HepG2 (cell line): ENCODE measurements at regions not wholly inside any gene's neighbourhood (a gene's known extent, or its start where the extent isn't known, plus 50 kb on each side); places are given as distances from the start of the nearest gene placed in this dataset.

ENCODE experiments used
- ATAC-seq: fragments of 200-7000 bp; cut with Tn5 transposase; 3 replicates; pipeline ENCODE4 v1.9.1; 2020; ENCODE audit warnings: mild to moderate bottlenecking, moderate library complexity
- BruUV-seq: library from RNA; stranded (reverse); fragments of 400-500 nt; replicated peaks from 2 replicates; lab custom pipeline; 2021; lab: Mats Ljungman, UMichigan
- CTCF ChIA-PET: fragments of 300-600 bp; formaldehyde crosslinking; extraction: SDS; loops from one replicate; lab custom pipeline; 2021; ENCODE audit warnings: low total read pairs, inconsistent platforms, low intra/inter-chr PET ratio; lab: Yijun Ruan, JAX
- POLR2A ChIA-PET: fragments of 350-600 bp; sonication (Branson Sonifier 250); formaldehyde crosslinking; loops from one replicate; lab custom pipeline; 2020; ENCODE audit warnings: antibody characterized with exemption, inconsistent platforms; lab: Yijun Ruan, JAX
- DNase-seq: peaks from one replicate; pipeline ENCODE4 v3.0.0-alpha.2; 2015; ENCODE audit warnings: low spot score
- FAIRE-seq: peaks from 3 replicates; lab custom pipeline; 2011; peaks lifted over from hg19 to GRCh38; lab: Jason Lieb, UNC
- H2AFZ ChIP-seq: one replicate; pipeline ENCODE4 v1.6.1; 2011; ENCODE audit warnings: low read length, inconsistent platforms
- H3K27ac ChIP-seq: fragments of 300-600 bp; 3 replicates; pipeline ENCODE4 v1.8.0; 2011; ENCODE audit warnings: mixed run types, mild to moderate bottlenecking, mixed read lengths, low read length, inconsistent platforms; ENCODE audit not compliant: insufficient read depth; ENCODE audit errors: extremely low read length
- H3K27me3 ChIP-seq, 2 experiments: fragments of 200-600 bp in 1 of 2; 2 replicates in 1 of 2; 3 replicates in 1 of 2; pipeline versions ENCODE4 v1.6.0 to v1.8.0; 2011; ENCODE audit warnings: low read length in 2 of 2, mild to moderate bottlenecking in 2 of 2, moderate library complexity in 2 of 2, inconsistent platforms in 1 of 2; ENCODE audit not compliant: insufficient read depth in 2 of 2, control insufficient read depth in 1 of 2
- H3K36me3 ChIP-seq, 2 experiments: fragments of 200-600 bp in 1 of 2; replicated peaks in 1 of 2; 2 replicates in 1 of 2; 3 replicates in 1 of 2; pipeline versions ENCODE4 v1.5.1 to v1.8.0; 2011; ENCODE audit warnings: low read length in 2 of 2, inconsistent platforms in 1 of 2; ENCODE audit not compliant: insufficient read depth in 2 of 2, control insufficient read depth in 1 of 2
- H3K4me1 ChIP-seq: 2 replicates; pipeline ENCODE4 v1.5.1; 2012; ENCODE audit warnings: low read length, inconsistent platforms; ENCODE audit not compliant: insufficient read depth
- H3K4me2 ChIP-seq: 2 replicates; pipeline ENCODE4 v1.6.0; 2011; ENCODE audit warnings: low read depth, low read length, inconsistent platforms
- H3K4me3 ChIP-seq, 3 experiments: fragments of 200-600 bp in 1 of 3; sonication (generic), shearing (Covaris generic) in 1 of 3; replicated peaks in 1 of 3; 2 replicates each; pipeline ENCODE4 v1.5.1; 2011 to 2016; ENCODE audit warnings: low read length in 3 of 3, inconsistent platforms in 2 of 3, low read depth in 2 of 3, mild to moderate bottlenecking in 2 of 3, control low read depth in 1 of 3, mixed read lengths in 1 of 3; ENCODE audit not compliant: insufficient read depth in 1 of 3
- H3K79me2 ChIP-seq: one replicate; pipeline ENCODE4 v1.6.1; 2011; ENCODE audit warnings: low read length, inconsistent platforms; ENCODE audit not compliant: insufficient read depth
- H3K9ac ChIP-seq: 2 replicates; pipeline ENCODE4 v1.6.0; 2011; ENCODE audit warnings: mild to moderate bottlenecking, low read depth, low read length, inconsistent platforms; ENCODE audit not compliant: insufficient read depth
- H3K9me3 ChIP-seq: 2 replicates; pipeline ENCODE4 v1.5.1; 2012; ENCODE audit warnings: mild to moderate bottlenecking, low read length
- H4K20me1 ChIP-seq: 2 replicates; pipeline ENCODE4 v1.6.0; 2011; ENCODE audit warnings: inconsistent platforms, mild to moderate bottlenecking, low read length, moderate library complexity; ENCODE audit not compliant: insufficient read depth
- JUN ChIP-seq: sonication (generic); formaldehyde crosslinking; IDR thresholded peaks from 2 replicates; pipeline ENCODE4 v1.4.0; 2020; ENCODE audit warnings: mild to moderate bottlenecking, missing genetic modification reagents
- MAFK ChIP-seq, 2 experiments: IDR thresholded peaks in 1 of 2; conservative IDR thresholded peaks in 1 of 2; 2 replicates each; pipeline ENCODE4 v1.6.1; 2011; ENCODE audit warnings: improper control_type of control experiment in 2 of 2, low read length in 2 of 2
- MAZ ChIP-seq, 2 experiments: sonication (generic) in 1 of 2; formaldehyde crosslinking in 1 of 2; IDR thresholded peaks; 2 replicates each; pipeline versions ENCODE4 v1.5.0 to v1.6.1; 2012 to 2020; ENCODE audit warnings: low read depth in 2 of 2, mild to moderate bottlenecking in 2 of 2, borderline replicate concordance in 1 of 2, improper control_type of control experiment in 1 of 2, low read length in 1 of 2, missing genetic modification reagents in 1 of 2, moderate library complexity in 1 of 2
- PLSCR1 ChIP-seq: sonication (generic); formaldehyde crosslinking; IDR thresholded peaks from 2 replicates; pipeline ENCODE4 v1.5.0; 2020; ENCODE audit warnings: missing genetic modification reagents, mild to moderate bottlenecking, borderline replicate concordance
- SPEN ChIP-seq: sonication (generic); formaldehyde crosslinking; IDR thresholded peaks from 2 replicates; pipeline ENCODE4 v1.5.1; 2020; ENCODE audit warnings: low read depth, mild to moderate bottlenecking, missing genetic modification reagents
- TERF1 ChIP-seq: sonication (generic); formaldehyde crosslinking; IDR thresholded peaks from 2 replicates; pipeline ENCODE4 v1.8.0; 2022; ENCODE audit warnings: mild to moderate bottlenecking, missing genetic modification reagents, moderate library complexity
- ZBTB7A ChIP-seq: sonication (generic); formaldehyde crosslinking; IDR thresholded peaks from 2 replicates; pipeline ENCODE4 v1.8.0; 2022; ENCODE audit warnings: mild to moderate bottlenecking, missing genetic modification reagents
- ZFP91 ChIP-seq: sonication (generic); formaldehyde crosslinking; IDR thresholded peaks from 2 replicates; pipeline ENCODE4 v1.9.0; 2022; ENCODE audit warnings: missing genetic modification reagents, mild to moderate bottlenecking, borderline replicate concordance
- ZNF296 ChIP-seq: sonication (generic); formaldehyde crosslinking; conservative IDR thresholded peaks from 2 replicates; pipeline ENCODE4 v1.5.0; 2020; ENCODE audit warnings: mild to moderate bottlenecking, missing genetic modification reagents
- ZNF580 ChIP-seq: IDR thresholded peaks from 2 replicates; pipeline ENCODE4 v1.6.1; 2016; ENCODE audit warnings: low read depth, borderline replicate concordance
- WGBS: methylation state at CpG from one replicate; pipeline ENCODE4 v1.1.6; 2017; ENCODE audit warnings: low lambda C conversion rate; 5-methylcytosine and 5-hydroxymethylcytosine counted together
- in situ Hi-C: cut with HindIII; loops from 2 replicates; pipeline ENCODE4 v1.10.0; 2017; ENCODE audit warnings: low pct_unique_long_range_greater_than_20kb; ENCODE audit not compliant: extremely low pct_ligation_motif_present
- intact Hi-C: fragments of 100-400 bp; cut with micrococcal nuclease; formaldehyde crosslinking; loops from one replicate; pipeline ENCODE4 v1.10.0; 2022; ENCODE audit not compliant: unreplicated experiment

- H3K9ac ChIP-seq, result no peak overlapping the region
- H3K79me2 ChIP-seq, result no peaks in the 10 kb centered on the region
- no peaks in the 10 kb centered on the region for H3K27me3 ChIP-seq
- TF ChIP-seq MAFK (conservative IDR thresholded peaks at IDR 0.05 in 1 of 2, IDR thresholded peaks at IDR 0.05 in 1 of 2; ENCODE audit: low read length in 2 of 2), result no peak
- no peak for TF ChIP-seq ZNF580 (CRISPR knock-in tag)
- TF ChIP-seq ZBTB7A (CRISPR knock-in tag), result no peak
- TF ChIP-seq ZFP91 (CRISPR knock-in tag), result no peak
- no peak for TF ChIP-seq MAZ (IDR thresholded peaks at IDR 0.05; ENCODE audit: borderline replicate concordance, low read depth, low read length)
- no peak for TF ChIP-seq MAZ (CRISPR knock-in tag; IDR thresholded peaks at IDR 0.05; ENCODE audit: low read depth)
- TF ChIP-seq JUN (CRISPR knock-in tag), result no peak
- TF ChIP-seq SPEN (CRISPR knock-in tag), result no peak
- no peak for TF ChIP-seq ZNF296 (CRISPR knock-in tag)
- no peak for TF ChIP-seq PLSCR1 (CRISPR knock-in tag)
- no peak for TF ChIP-seq TERF1 (CRISPR knock-in tag)
- TF ChIP-seq, all 625 proteins: peak for 0
- in situ Hi-C loops (no loop called here), intact Hi-C loops (no loop called here)
- Histone ChIP-seq H3K36me3 (no peaks in the 10 kb centered on the region), H2AFZ (no peak overlapping the region), H3K9me3 (no peaks in the 10 kb centered on the region), H3K27ac (no peak overlapping the region), H3K4me1 (no peaks in the 10 kb centered on the region), H3K4me3 (no peak overlapping the region), H3K4me2 (no peak overlapping the region), H4K20me1 (no peaks in the 10 kb centered on the region)
- CTCF ChIA-PET, result no interaction called here
- FAIRE-seq (no peak), DNase-seq (no peak), ATAC-seq (no peak)
- POLR2A ChIA-PET, result no interaction called here
- WGBS, result 0% methylated on average over 1 of the region's 1 CpG
- BruUV-seq, result no TSS peak
Observed at GRCh38 chr4:134505511-134505910, 303.9 kb upstream of the PABPC4L start.
